SK-N-MC (cell line): ENCODE measurements at regions not wholly inside any gene's neighbourhood (a gene's known extent, or its start where the extent isn't known, plus 50 kb on each side); places are given as distances from the start of the nearest gene placed in this dataset.

Experiments used
- EZH2 ChIP-seq: fragments of 200-600 bp; sonication (generic); IDR thresholded peaks from one replicate; pipeline ENCODE4 v1.6.1; 2017; ENCODE audit warnings: antibody characterized with exemption
- FOXP2 ChIP-seq: optimal IDR thresholded peaks from 2 replicates; pipeline ENCODE3; 2011; ENCODE audit warnings: mild to moderate bottlenecking, moderate library complexity; ENCODE audit not compliant: insufficient read depth; ENCODE audit errors: extremely low read length, control extremely low read depth
- POLR2AphosphoS5 ChIP-seq: IDR thresholded peaks from 2 replicates; pipeline ENCODE4 v1.6.1; 2012; ENCODE audit warnings: mild to moderate bottlenecking, low read depth, low read length, borderline replicate concordance

- no peak for TF ChIP-seq POLR2AphosphoS5
- no peak for TF ChIP-seq EZH2
- no peak for TF ChIP-seq FOXP2
Observed at GRCh38 chr21:41660748-41661147, 106.1 kb downstream of the RIPK4 start.
